Endothelial cell of umbilical vein (primary cell): ENCODE measurements at regions not wholly inside any gene's neighbourhood (a gene's known extent, or its start where the extent isn't known, plus 50 kb on each side); places are given as distances from the start of the nearest gene placed in this dataset.
A peak's percentile ranks its signal among the peaks of the same experiment; 100 is the strongest.

Experiments used
- BruUV-seq: library from RNA; stranded (reverse); fragments of 400-500 nt; replicated peaks from 2 replicates; lab custom pipeline; 2021; lab: Mats Ljungman, UMichigan
- CTCF ChIA-PET: fragments of 300-600, 350-600 bp; sonication (Branson Sonifier 250); formaldehyde crosslinking; loops from one replicate; lab custom pipeline; 2021; ENCODE audit warnings: antibody characterized with exemption, inconsistent platforms; lab: Charles Lee
- POLR2A ChIA-PET: fragments of 300-600, 350-600 bp; sonication (Branson Sonifier 250); formaldehyde crosslinking; loops from one replicate; lab custom pipeline; 2021; ENCODE audit warnings: antibody characterized with exemption, inconsistent platforms; lab: Charles Lee
- DNase-seq: peaks from one replicate; pipeline ENCODE4 v3.0.0-alpha.2; 2011; ENCODE audit warnings: low read depth, low spot score
- FAIRE-seq: peaks from 2 replicates; lab custom pipeline; 2011; peaks lifted over from hg19 to GRCh38; lab: Jason Lieb, UNC
- H2AFZ ChIP-seq: 2 replicates; pipeline ENCODE4 v1.6.0; 2012; ENCODE audit warnings: low read depth, low read length, control low read depth, inconsistent platforms
- H3K27ac ChIP-seq: 2 replicates; pipeline ENCODE4 v1.5.1; 2011; ENCODE audit warnings: low read depth, mild to moderate bottlenecking, control low read depth, low read length, moderate library complexity; ENCODE audit not compliant: insufficient read depth
- H3K27me3 ChIP-seq, 2 experiments: 2 replicates each; pipeline versions ENCODE4 v1.6.0 to v1.6.1; 2011; ENCODE audit warnings: low read length in 2 of 2, mixed read lengths in 1 of 2; ENCODE audit not compliant: control insufficient read depth in 2 of 2, insufficient read depth in 2 of 2
- H3K36me3 ChIP-seq, 2 experiments: 2 replicates in 1 of 2; 3 replicates in 1 of 2; pipeline ENCODE4 v1.5.1; 2011; ENCODE audit warnings: low read length in 2 of 2, mild to moderate bottlenecking in 1 of 2, moderate library complexity in 1 of 2; ENCODE audit not compliant: control insufficient read depth in 2 of 2, insufficient read depth in 2 of 2; ENCODE audit errors: extremely low read depth in 1 of 2
- H3K4me1 ChIP-seq: 3 replicates; pipeline ENCODE4 v1.5.1; 2011; ENCODE audit warnings: mild to moderate bottlenecking, low read length; ENCODE audit not compliant: control insufficient read depth, insufficient read depth; ENCODE audit errors: extremely low read depth
- H3K4me2 ChIP-seq: 2 replicates; pipeline ENCODE4 v1.6.1; 2011; ENCODE audit warnings: low read length, control low read depth, mixed read lengths; ENCODE audit not compliant: insufficient read depth
- H3K4me3 ChIP-seq, 3 experiments: fragments of 200-600 bp in 1 of 3; sonication (generic), shearing (Covaris generic) in 1 of 3; replicated peaks in 1 of 3; 2 replicates each; pipeline ENCODE4 v1.5.1; 2011 to 2016; ENCODE audit warnings: control low read depth in 3 of 3, low read length in 3 of 3, mild to moderate bottlenecking in 2 of 3, inconsistent platforms in 1 of 3, low read depth in 1 of 3, moderate library complexity in 1 of 3; ENCODE audit not compliant: insufficient read depth in 1 of 3
- H3K79me2 ChIP-seq: 2 replicates; pipeline ENCODE4 v1.6.0; 2012; ENCODE audit warnings: low read length, inconsistent platforms; ENCODE audit not compliant: control insufficient read depth, insufficient read depth
- H3K9ac ChIP-seq: replicated peaks from 2 replicates; pipeline ENCODE3; 2011; ENCODE audit warnings: low read length, control low read depth; ENCODE audit not compliant: insufficient read depth; ENCODE audit errors: extremely low read depth
- H3K9me1 ChIP-seq: replicated peaks from 3 replicates; pipeline ENCODE4 v1.6.0; 2011; ENCODE audit warnings: mild to moderate bottlenecking, low read length; ENCODE audit not compliant: control insufficient read depth, insufficient read depth; ENCODE audit errors: extremely low read depth
- H3K9me3 ChIP-seq: replicated peaks from 2 replicates; pipeline ENCODE4 v1.5.1; 2012; ENCODE audit warnings: low read length, inconsistent platforms; ENCODE audit not compliant: control insufficient read depth, insufficient read depth
- H4K20me1 ChIP-seq: replicated peaks from 2 replicates; pipeline ENCODE3; 2011; ENCODE audit warnings: mild to moderate bottlenecking, low read length; ENCODE audit not compliant: control insufficient read depth, insufficient read depth; ENCODE audit errors: extremely low read depth
- CTCF ChIP-seq, 2 donors: IDR thresholded peaks; 1 replicate in 1 of 2; 2 replicates in 1 of 2; pipeline ENCODE4 v1.5.1; 2011; ENCODE audit warnings: low read length in 2 of 2, mild to moderate bottlenecking in 2 of 2, moderate library complexity in 2 of 2, control low read depth in 1 of 2, inconsistent platforms in 1 of 2, low read depth in 1 of 2; ENCODE audit not compliant: insufficient read depth in 1 of 2; ENCODE audit errors: extremely low read depth in 1 of 2
- FOS ChIP-seq: IDR thresholded peaks from 2 replicates; pipeline ENCODE4 v1.6.1; 2011; ENCODE audit warnings: mild to moderate bottlenecking, low read length, moderate library complexity, borderline replicate concordance; ENCODE audit not compliant: insufficient read depth
- GATA2 ChIP-seq: IDR thresholded peaks from 2 replicates; pipeline ENCODE4 v1.7.0; 2011; ENCODE audit warnings: low read depth, mild to moderate bottlenecking, moderate library complexity, mixed read lengths, low read length; ENCODE audit not compliant: insufficient read length, insufficient read depth
- JUN ChIP-seq: IDR thresholded peaks from 2 replicates; pipeline ENCODE4 v1.6.1; 2011; ENCODE audit warnings: borderline replicate concordance, low read depth; ENCODE audit not compliant: insufficient read length, insufficient read depth
- MAX ChIP-seq: IDR thresholded peaks from 2 replicates; pipeline ENCODE4 v1.6.1; 2011; ENCODE audit not compliant: insufficient read depth, insufficient read length
- MYC ChIP-seq: IDR thresholded peaks from one replicate; pipeline ENCODE4 v1.6.1; 2011; ENCODE audit warnings: mild to moderate bottlenecking, low read depth, low read length
- POLR2A ChIP-seq: IDR thresholded peaks from 2 replicates; pipeline ENCODE4 v1.6.1; 2012; ENCODE audit warnings: low read depth, mild to moderate bottlenecking, control low read depth, low read length
- POLR2AphosphoS5 ChIP-seq: IDR thresholded peaks from 2 replicates; pipeline ENCODE4 v1.6.1; 2012; ENCODE audit warnings: low read depth, mild to moderate bottlenecking, control low read depth, low read length, moderate library complexity; ENCODE audit not compliant: insufficient read depth
- dilution Hi-C: fragments of 300-500 bp; cut with MboI; formaldehyde crosslinking; loops from one replicate; pipeline ENCODE4 v1.15.0; 2019; ENCODE audit warnings: low sequenced_read_pairs; ENCODE audit not compliant: extremely low pct_ligation_motif_present
- intact Hi-C: fragments of 100-400 bp; cut with micrococcal nuclease; formaldehyde crosslinking; loops from one replicate; pipeline ENCODE4 v1.10.0; 2022

- peak; percentile 33 for FAIRE-seq
- dilution Hi-C loops, result no loop called here
These were observed 343.8 kb upstream of the EPHA4 start for GRCh38 chr2:221915926-221916325.

GRCh38 chr2:221914334-221914880 is 342.3 kb upstream of the EPHA4 start:
- BruUV-seq, result no TSS peak
- CTCF ChIA-PET, result interaction anchor here (1.0 kb wide), 1 partner anchor 10 kb away, joined by 3 read pairs; no protein-coding TSS in a partner anchor
- no peak for DNase-seq
- no peaks in the 10 kb centered on the region for H3K36me3 ChIP-seq
- no peak overlapping the region for H3K27ac ChIP-seq
- no peaks in the 10 kb centered on the region for H4K20me1 ChIP-seq
- H3K4me1 ChIP-seq, result peaks cover 15% of the 10 kb centered on the region
- H2AFZ ChIP-seq, result no peak overlapping the region
- H3K27me3 ChIP-seq, result no peaks in the 10 kb centered on the region
- intact Hi-C loops, result no loop called here
- TF ChIP-seq POLR2AphosphoS5 (no peak), MAX (no peak), FOS (no peak), JUN (no peak), CTCF (IDR thresholded peaks at IDR 0.05; ENCODE audit: extremely low read depth in 1 of 2, insufficient read depth in 1 of 2, low read depth in 1 of 2, low read length in 2 of 2) (no peak), MYC (no peak), GATA2 (no peak), POLR2A (no peak)
- dilution Hi-C loops, result no loop called here
- no peak overlapping the region for H3K4me3 ChIP-seq
- POLR2A ChIA-PET, result no interaction called here
- no peak overlapping the region for H3K4me2 ChIP-seq
- no peaks in the 10 kb centered on the region for H3K9me1 ChIP-seq
- H3K9ac ChIP-seq, result no peak overlapping the region
- no peaks in the 10 kb centered on the region for H3K79me2 ChIP-seq
- no peaks in the 10 kb centered on the region for H3K9me3 ChIP-seq
- FAIRE-seq, result no peak

More at GRCh38 chr2:221915926-221916325, 343.8 kb upstream of the EPHA4 start:
- Histone ChIP-seq H3K9ac (no peak overlapping the region), H3K4me3 (no peak overlapping the region), H4K20me1 (no peaks in the 10 kb centered on the region), H3K27me3 (no peaks in the 10 kb centered on the region), H3K4me2 (no peak overlapping the region), H2AFZ (peak overlapping the region; percentile 54), H3K9me3 (no peaks in the 10 kb centered on the region), H3K79me2 (no peaks in the 10 kb centered on the region), H3K9me1 (no peaks in the 10 kb centered on the region), H3K36me3 (no peaks in the 10 kb centered on the region), H3K27ac (no peak overlapping the region), H3K4me1 (peaks cover 15% of the 10 kb centered on the region)
- ChIA-PET CTCF (interaction anchor here (0.6 kb wide), 1 partner anchor 627 kb away, joined by 3 read pairs; no protein-coding TSS in a partner anchor), POLR2A (no interaction called here)
- peak; percentile 43 for DNase-seq
- no TSS peak for BruUV-seq
- TF ChIP-seq JUN (peak; percentile 7), FOS (peak; percentile 5), MYC (no peak)
- intact Hi-C loops, result no loop called here
